ENCODE measurements at regions not wholly inside any gene's neighbourhood (a gene's known extent, or its start where the extent isn't known, plus 50 kb on each side); places are given as distances from the start of the nearest gene placed in this dataset.

DNA sequence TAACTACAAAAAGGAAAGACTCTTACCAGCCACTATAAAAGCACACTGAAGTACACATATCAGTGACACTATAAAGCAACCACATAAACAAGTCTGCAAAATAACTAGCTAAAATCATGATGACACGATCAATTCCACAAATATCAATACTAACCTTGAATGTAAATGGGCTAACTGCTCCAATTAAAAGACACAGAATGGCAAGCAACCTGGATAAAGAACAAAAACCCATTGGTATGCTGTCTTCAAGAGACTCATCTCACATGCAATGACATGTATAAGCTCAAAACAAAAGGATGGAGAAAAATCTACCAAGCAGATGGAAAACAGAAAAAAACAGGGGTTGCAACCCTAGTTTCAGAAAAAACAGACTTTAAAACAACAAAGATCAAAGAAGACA lies 59.7 kb upstream of the LYPLAL1 start:
- no peaks in the 10 kb centered on the region for H3K27me3 ChIP-seq (ENCODE audit: control insufficient read depth in 3 of 3, insufficient read depth in 3 of 3, low read depth in 1 of 3, low read length in 3 of 3)
- H2BK120ac ChIP-seq (ENCODE audit: low read depth, low read length) = no peak overlapping the region
- H2BK12ac ChIP-seq (ENCODE audit: low read length) = no peak overlapping the region
- H3K4me1 ChIP-seq (ENCODE audit: control insufficient read depth in 2 of 2, insufficient read depth in 1 of 2, low read depth in 1 of 2, low read length in 2 of 2) = no peaks in the 10 kb centered on the region
- no peak overlapping the region for H2BK15ac ChIP-seq (ENCODE audit: low read length)
- no peak overlapping the region for H3K9ac ChIP-seq (ENCODE audit: low read depth, low read length, poor library complexity)
- H2AK5ac ChIP-seq (ENCODE audit: low read depth, low read length) = no peak overlapping the region
- no peak overlapping the region for H4K91ac ChIP-seq (ENCODE audit: low read depth, low read length, poor library complexity)
- H3K4ac ChIP-seq (ENCODE audit: low read length) = no peak overlapping the region
- H3K4me2 ChIP-seq (ENCODE audit: insufficient read depth, low read length, poor library complexity, severe bottlenecking) = no peak overlapping the region
- H3K4me3 ChIP-seq (ENCODE audit: low read length in 2 of 2) = no peak overlapping the region
- H3K36me3 ChIP-seq (replicated peaks in 1 of 2; ENCODE audit: control insufficient read depth in 2 of 2, insufficient read depth in 2 of 2, low read length in 2 of 2) = no peaks in the 10 kb centered on the region
- H3K18ac ChIP-seq (ENCODE audit: low read length) = no peak overlapping the region
- H3K23ac ChIP-seq (ENCODE audit: low read depth, low read length, poor library complexity) = no peak overlapping the region
- H3K14ac ChIP-seq (ENCODE audit: low read length) = no peak overlapping the region
- no CpG with 5 or more reads among the region's 1 CpG for WGBS, 2 donors (ENCODE audit: extremely low coverage in 2 of 2, insufficient read length in 2 of 2, insufficient replicate concordance in 1 of 2)
- H2AFZ ChIP-seq (ENCODE audit: low read length) = no peak overlapping the region
- H4K8ac ChIP-seq (ENCODE audit: low read depth, low read length) = no peak overlapping the region
- H2BK5ac ChIP-seq (ENCODE audit: low read length) = no peak overlapping the region
- no peak overlapping the region for H3K27ac ChIP-seq (replicated peaks; ENCODE audit: low read length)
- DNase-seq (ENCODE audit: low spot score) = no peak
- H3K79me1 ChIP-seq (ENCODE audit: low read depth, low read length) = no peaks in the 10 kb centered on the region
- no peaks in the 10 kb centered on the region for H3K9me3 ChIP-seq (replicated peaks in 1 of 2; ENCODE audit: control insufficient read depth in 2 of 2, insufficient read depth in 1 of 2, low read depth in 1 of 2, low read length in 2 of 2)

GRCh38 chr1:219119839-219120238 lies 53.8 kb upstream of the LYPLAL1 start:
- Histone ChIP-seq H3K14ac (ENCODE audit: low read length) (no peak overlapping the region), H3K27me3 (ENCODE audit: control insufficient read depth in 3 of 3, insufficient read depth in 3 of 3, low read depth in 1 of 3, low read length in 3 of 3) (no peaks in the 10 kb centered on the region), H2AFZ (ENCODE audit: low read length) (no peak overlapping the region), H2BK120ac (ENCODE audit: low read depth, low read length) (no peak overlapping the region), H3K9ac (ENCODE audit: low read depth, low read length, poor library complexity) (no peak overlapping the region), H4K91ac (ENCODE audit: low read depth, low read length, poor library complexity) (no peak overlapping the region), H2BK5ac (ENCODE audit: low read length) (no peak overlapping the region), H3K27ac (replicated peaks; ENCODE audit: low read length) (no peak overlapping the region), H2BK15ac (ENCODE audit: low read length) (no peak overlapping the region), H3K4me3 (ENCODE audit: low read length in 2 of 2) (no peak overlapping the region), H3K4me1 (ENCODE audit: control insufficient read depth in 2 of 2, insufficient read depth in 1 of 2, low read depth in 1 of 2, low read length in 2 of 2) (no peaks in the 10 kb centered on the region), H3K9me3 (replicated peaks in 1 of 2; ENCODE audit: control insufficient read depth in 2 of 2, insufficient read depth in 1 of 2, low read depth in 1 of 2, low read length in 2 of 2) (no peaks in the 10 kb centered on the region), H3K18ac (ENCODE audit: low read length) (no peak overlapping the region), H3K36me3 (replicated peaks in 1 of 2; ENCODE audit: control insufficient read depth in 2 of 2, insufficient read depth in 2 of 2, low read length in 2 of 2) (no peaks in the 10 kb centered on the region), H2AK5ac (ENCODE audit: low read depth, low read length) (no peak overlapping the region), H3K4ac (ENCODE audit: low read length) (no peak overlapping the region), H2BK12ac (ENCODE audit: low read length) (no peak overlapping the region), H3K79me1 (ENCODE audit: low read depth, low read length) (no peaks in the 10 kb centered on the region), H3K23ac (ENCODE audit: low read depth, low read length, poor library complexity) (no peak overlapping the region), H3K4me2 (ENCODE audit: insufficient read depth, low read length, poor library complexity, severe bottlenecking) (no peak overlapping the region), H4K8ac (ENCODE audit: low read depth, low read length) (no peak overlapping the region)
- no peak for DNase-seq (ENCODE audit: low spot score)

- Histone ChIP-seq H3K14ac (ENCODE audit: low read length) (no peak overlapping the region), H3K4ac (ENCODE audit: low read length) (no peak overlapping the region), H3K18ac (ENCODE audit: low read length) (no peak overlapping the region), H3K79me1 (ENCODE audit: low read depth, low read length) (no peaks in the 10 kb centered on the region), H2BK120ac (ENCODE audit: low read depth, low read length) (no peak overlapping the region), H2BK15ac (ENCODE audit: low read length) (no peak overlapping the region), H3K9me3 (replicated peaks in 1 of 2; ENCODE audit: control insufficient read depth in 2 of 2, insufficient read depth in 1 of 2, low read depth in 1 of 2, low read length in 2 of 2) (no peaks in the 10 kb centered on the region), H3K27me3 (ENCODE audit: control insufficient read depth in 3 of 3, insufficient read depth in 3 of 3, low read depth in 1 of 3, low read length in 3 of 3) (no peaks in the 10 kb centered on the region), H3K9ac (ENCODE audit: low read depth, low read length, poor library complexity) (no peak overlapping the region), H2AFZ (ENCODE audit: low read length) (peak overlapping the region; percentile 9), H2BK12ac (ENCODE audit: low read length) (no peak overlapping the region), H3K4me3 (ENCODE audit: low read length in 2 of 2) (no peak overlapping the region), H2AK5ac (ENCODE audit: low read depth, low read length) (no peak overlapping the region), H4K91ac (ENCODE audit: low read depth, low read length, poor library complexity) (no peak overlapping the region), H3K23ac (ENCODE audit: low read depth, low read length, poor library complexity) (no peak overlapping the region), H3K36me3 (replicated peaks in 1 of 2; ENCODE audit: control insufficient read depth in 2 of 2, insufficient read depth in 2 of 2, low read length in 2 of 2) (no peaks in the 10 kb centered on the region), H3K4me2 (ENCODE audit: insufficient read depth, low read length, poor library complexity, severe bottlenecking) (no peak overlapping the region), H2BK5ac (ENCODE audit: low read length) (no peak overlapping the region), H3K4me1 (ENCODE audit: control insufficient read depth in 2 of 2, insufficient read depth in 1 of 2, low read depth in 1 of 2, low read length in 2 of 2) (no peaks in the 10 kb centered on the region), H4K8ac (ENCODE audit: low read depth, low read length) (no peak overlapping the region), H3K27ac (replicated peaks; ENCODE audit: low read length) (no peak overlapping the region)
- WGBS, 2 donors (ENCODE audit: extremely low coverage in 2 of 2, insufficient read length in 2 of 2, insufficient replicate concordance in 1 of 2) = no CpG with 5 or more reads among the region's 6 CpGs
- DNase-seq (ENCODE audit: low spot score) = no peak
Observed at GRCh38 chr1:219120624-219121544, 52.8 kb upstream of the LYPLAL1 start.

- Histone ChIP-seq H2BK15ac (ENCODE audit: low read length) (no peak overlapping the region), H3K9ac (ENCODE audit: low read depth, low read length, poor library complexity) (no peak overlapping the region), H3K9me3 (replicated peaks in 1 of 2; ENCODE audit: control insufficient read depth in 2 of 2, insufficient read depth in 1 of 2, low read depth in 1 of 2, low read length in 2 of 2) (no peaks in the 10 kb centered on the region), H3K27ac (replicated peaks; ENCODE audit: low read length) (no peak overlapping the region), H3K14ac (ENCODE audit: low read length) (no peak overlapping the region), H3K36me3 (replicated peaks in 1 of 2; ENCODE audit: control insufficient read depth in 2 of 2, insufficient read depth in 2 of 2, low read length in 2 of 2) (no peaks in the 10 kb centered on the region), H2BK120ac (ENCODE audit: low read depth, low read length) (no peak overlapping the region), H3K27me3 (ENCODE audit: control insufficient read depth in 3 of 3, insufficient read depth in 3 of 3, low read depth in 1 of 3, low read length in 3 of 3) (no peaks in the 10 kb centered on the region), H2BK12ac (ENCODE audit: low read length) (no peak overlapping the region), H3K79me1 (ENCODE audit: low read depth, low read length) (no peaks in the 10 kb centered on the region), H3K4me3 (ENCODE audit: low read length in 2 of 2) (no peak overlapping the region), H2BK5ac (ENCODE audit: low read length) (no peak overlapping the region), H3K4ac (ENCODE audit: low read length) (no peak overlapping the region), H3K18ac (ENCODE audit: low read length) (no peak overlapping the region), H2AK5ac (ENCODE audit: low read depth, low read length) (no peak overlapping the region), H3K23ac (ENCODE audit: low read depth, low read length, poor library complexity) (no peak overlapping the region), H4K91ac (ENCODE audit: low read depth, low read length, poor library complexity) (no peak overlapping the region), H4K8ac (ENCODE audit: low read depth, low read length) (no peak overlapping the region), H2AFZ (ENCODE audit: low read length) (no peak overlapping the region), H3K4me1 (ENCODE audit: control insufficient read depth in 2 of 2, insufficient read depth in 1 of 2, low read depth in 1 of 2, low read length in 2 of 2) (no peaks in the 10 kb centered on the region), H3K4me2 (ENCODE audit: insufficient read depth, low read length, poor library complexity, severe bottlenecking) (no peak overlapping the region)
- DNase-seq (ENCODE audit: low spot score) = no peak
- WGBS, 2 donors (ENCODE audit: extremely low coverage in 2 of 2, insufficient read length in 2 of 2, insufficient replicate concordance in 1 of 2) = no CpG with 5 or more reads among the region's 2 CpGs
Observed at GRCh38 chr1:219121679-219122078, 52.0 kb upstream of the LYPLAL1 start.
